ENCODE measurements at regions not wholly inside any gene's neighbourhood (a gene's known extent, or its start where the extent isn't known, plus 50 kb on each side); places are given as distances from the start of the nearest gene placed in this dataset.

- TF ChIP-seq REST (IDR thresholded peaks at IDR 0.05; ENCODE audit: low read depth) (no peak), USF1 (IDR thresholded peaks at IDR 0.05) (no peak), TAF1 (IDR thresholded peaks at IDR 0.05; ENCODE audit: low read depth) (no peak), FOXM1 (IDR thresholded peaks at IDR 0.05; ENCODE audit: borderline replicate concordance, low read depth) (no peak), MAX (IDR thresholded peaks at IDR 0.05) (no peak), NFIC (IDR thresholded peaks at IDR 0.05) (no peak), EGR1 (IDR thresholded peaks at IDR 0.05) (no peak), EP300 (IDR thresholded peaks at IDR 0.05; ENCODE audit: borderline replicate concordance) (no peak), RAD21 (IDR thresholded peaks at IDR 0.05; ENCODE audit: low read depth) (no peak)
These were observed 63.6 kb upstream of the KIF26B start for GRCh38 chr1:245091171-245091621.

Measured in Ishikawa (cell line).